GM19239 (cell line): ENCODE measurements at regions not wholly inside any gene's neighbourhood (a gene's known extent, or its start where the extent isn't known, plus 50 kb on each side); places are given as distances from the start of the nearest gene placed in this dataset.
"Not testable (repeated sequence)": the region's sequence is repeated elsewhere in the genome, so short reads cannot be mapped to it uniquely, and the experiment has no call there.

Experiments
- DNase-seq: peaks from one replicate; pipeline ENCODE4 v3.0.0; 2011; ENCODE audit warnings: low spot score; ENCODE audit not compliant: insufficient read length
- FAIRE-seq: peaks from 2 replicates; lab custom pipeline; 2011; peaks lifted over from hg19 to GRCh38; lab: Jason Lieb, UNC

DNA sequence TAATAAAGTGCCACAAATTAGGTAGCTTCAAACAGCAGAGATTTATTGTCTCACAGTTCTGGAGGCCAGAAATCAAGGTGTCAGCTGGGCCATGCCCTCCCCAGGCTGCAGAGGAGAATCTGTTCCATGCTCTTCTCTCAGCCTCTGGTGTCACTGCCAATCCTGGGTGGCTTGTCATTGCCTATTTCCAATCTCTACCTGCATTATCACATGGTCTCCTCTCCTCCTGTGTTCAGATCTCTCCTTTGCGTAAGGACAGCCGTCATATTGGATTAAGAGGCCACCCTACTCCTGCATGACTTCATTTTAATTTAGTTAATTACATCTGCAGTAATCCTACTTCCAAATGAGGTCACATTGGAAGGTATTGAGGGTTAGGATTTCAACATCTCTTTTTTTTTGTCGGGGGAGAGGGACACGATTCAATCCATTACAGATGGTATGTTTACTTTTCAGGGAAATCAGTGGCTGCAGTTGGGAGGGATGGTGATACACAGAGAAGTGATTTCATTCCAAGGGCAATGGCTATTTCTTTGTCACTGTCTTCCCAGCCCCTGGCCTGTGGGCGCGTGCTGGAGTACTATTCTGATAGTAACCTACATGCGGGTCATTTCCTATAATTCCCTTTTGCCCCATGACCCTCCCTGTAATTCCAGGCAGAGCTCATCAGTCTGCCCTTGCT, 169.4 kb downstream of the MINAR1 start:
- FAIRE-seq (no peak), DNase-seq (no peak)

DNA sequence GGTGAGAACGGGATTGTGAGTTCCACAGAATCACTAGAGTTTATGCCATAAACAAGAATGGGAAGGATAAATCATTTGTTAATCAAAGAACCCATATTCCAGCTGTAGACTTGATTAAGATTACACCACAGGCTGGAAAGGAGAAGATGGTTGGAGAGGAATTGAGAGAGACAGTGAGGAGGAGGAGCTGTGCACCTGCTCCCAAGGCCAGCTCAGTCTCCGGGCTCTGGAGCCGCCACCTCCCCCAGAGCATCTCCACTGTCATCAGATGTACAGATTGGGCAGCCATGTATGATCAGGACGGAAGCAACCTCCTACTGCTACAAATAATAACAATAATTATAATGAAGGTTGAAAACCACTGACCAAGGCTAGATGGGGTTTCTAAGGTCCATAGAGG, 170.0 kb downstream of the MINAR1 start:
- FAIRE-seq (no peak), DNase-seq (no peak)

DNA sequence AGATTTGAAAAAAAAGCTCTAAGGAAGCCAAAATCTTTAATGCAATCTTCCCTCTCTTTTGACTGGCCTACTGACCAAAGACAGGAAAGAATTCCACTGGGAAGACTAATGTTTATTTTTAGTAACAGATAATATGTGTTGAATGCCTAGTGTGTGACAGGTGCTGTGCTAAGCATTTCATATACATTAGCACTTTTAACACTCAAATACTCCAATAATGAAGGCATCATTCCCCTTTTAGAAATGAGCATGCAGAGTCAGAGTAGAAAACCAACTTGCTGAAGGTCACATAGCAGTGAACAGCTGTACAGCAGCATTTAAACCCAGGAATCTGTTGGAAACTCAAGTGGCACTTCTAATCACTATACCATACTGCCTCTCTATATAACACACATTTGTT, 170.6 kb downstream of the MINAR1 start:
- FAIRE-seq (no peak), DNase-seq (no peak)

DNA sequence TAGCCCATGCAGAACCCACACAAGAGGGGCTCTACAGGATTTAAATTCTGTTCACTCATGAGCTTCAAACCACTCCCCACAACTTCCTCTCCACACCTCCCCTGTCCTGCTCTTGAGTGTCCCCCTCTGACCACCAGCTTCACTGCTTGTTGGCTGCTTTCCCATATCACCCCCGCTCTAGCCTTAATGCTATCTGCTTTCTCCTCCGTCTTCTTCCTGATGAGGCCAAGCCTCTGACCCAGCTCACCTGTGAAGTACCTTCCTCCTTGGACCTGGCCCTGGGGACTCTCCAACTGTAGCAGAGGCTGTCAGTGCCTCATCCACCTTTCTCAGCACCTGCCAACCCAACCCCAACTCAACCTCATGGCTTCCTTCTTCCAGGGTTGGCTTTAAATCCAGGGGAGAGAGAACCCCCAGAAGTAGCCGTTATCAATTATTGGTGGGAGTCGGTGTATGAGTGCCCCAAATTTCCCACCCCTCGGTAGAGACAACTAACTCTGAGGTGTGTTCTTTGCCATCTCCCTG, 174.8 kb downstream of the MINAR1 start:
- DNase-seq (no peak), FAIRE-seq (no peak)

DNA sequence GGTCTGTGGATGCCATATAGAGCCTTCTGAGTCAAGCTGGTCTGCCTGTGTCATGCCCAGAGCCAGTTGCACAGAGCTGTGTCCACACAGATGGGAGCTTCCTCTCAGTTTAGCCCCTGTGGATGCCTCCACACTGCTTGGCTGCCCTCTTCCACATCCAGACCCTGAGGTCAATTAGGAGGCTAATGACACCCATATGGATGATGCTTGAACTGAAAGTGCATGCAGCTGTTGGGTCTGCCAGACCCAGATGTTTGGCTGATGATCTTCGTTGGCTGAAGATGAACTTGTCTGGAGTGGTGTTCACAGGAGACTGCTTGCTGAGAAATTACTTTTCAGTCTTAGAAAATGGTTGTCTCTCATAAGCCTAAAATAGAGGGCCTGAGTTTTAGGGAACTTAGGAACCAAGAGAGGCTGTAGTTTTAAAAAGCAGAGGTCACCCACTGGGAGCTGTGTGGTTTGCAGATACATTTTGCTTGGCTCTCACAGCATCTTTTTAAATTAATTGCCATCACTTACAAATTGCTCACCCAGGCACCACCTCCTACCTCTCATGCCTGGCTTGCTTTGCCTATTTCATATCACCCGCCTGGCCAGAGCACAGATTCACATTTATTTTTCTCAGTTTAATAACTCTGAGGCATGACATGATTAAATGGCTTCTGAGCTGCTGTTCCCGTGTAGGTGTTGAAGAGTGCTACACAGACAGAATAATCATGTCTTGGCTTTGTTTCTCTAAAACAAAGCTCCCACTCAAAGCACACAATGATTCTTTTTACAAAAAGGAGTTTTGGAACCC, 176.1 kb downstream of the MINAR1 start:
- DNase-seq (no peak), FAIRE-seq (no peak)

DNA sequence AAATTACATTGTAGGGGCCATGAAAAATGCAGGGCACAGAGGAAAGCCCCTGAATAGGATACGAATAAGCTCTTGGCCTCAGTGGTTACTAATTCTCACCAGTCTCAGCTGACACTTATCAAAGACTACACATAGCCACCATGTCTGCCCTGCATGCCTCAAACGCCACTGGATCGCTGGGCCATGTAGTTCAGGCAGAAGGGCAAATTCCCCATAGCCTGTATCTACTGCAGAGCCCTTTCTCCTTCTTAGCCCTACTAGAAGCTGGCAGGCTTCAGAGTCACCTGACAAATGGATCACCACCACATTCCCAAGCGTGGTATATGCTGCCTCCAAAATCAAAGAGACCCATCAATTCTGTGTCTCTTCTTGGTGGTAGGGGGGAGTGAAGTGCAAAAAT, 177.4 kb downstream of the MINAR1 start:
- FAIRE-seq (no peak), DNase-seq (no peak)

DNA sequence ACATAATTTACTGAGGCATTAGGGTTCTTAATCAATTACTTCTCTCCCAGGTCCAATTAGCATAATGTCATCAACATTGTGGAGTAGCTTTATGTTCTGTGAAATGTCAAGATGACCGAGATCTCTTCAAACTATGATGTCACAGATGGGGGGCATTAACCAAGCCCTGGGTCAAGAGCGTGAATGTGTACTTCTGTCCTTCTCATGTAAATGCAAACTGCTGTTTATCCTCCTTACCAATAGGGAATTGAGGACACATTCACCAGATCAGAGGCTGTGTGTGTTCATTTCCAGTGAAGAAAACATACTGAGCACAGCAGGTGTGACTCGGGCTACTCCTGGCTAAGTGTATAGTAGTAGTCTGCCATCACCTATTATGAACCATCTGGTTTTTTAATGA, 177.9 kb downstream of the MINAR1 start:
- DNase-seq (no peak), FAIRE-seq (no peak)

DNA sequence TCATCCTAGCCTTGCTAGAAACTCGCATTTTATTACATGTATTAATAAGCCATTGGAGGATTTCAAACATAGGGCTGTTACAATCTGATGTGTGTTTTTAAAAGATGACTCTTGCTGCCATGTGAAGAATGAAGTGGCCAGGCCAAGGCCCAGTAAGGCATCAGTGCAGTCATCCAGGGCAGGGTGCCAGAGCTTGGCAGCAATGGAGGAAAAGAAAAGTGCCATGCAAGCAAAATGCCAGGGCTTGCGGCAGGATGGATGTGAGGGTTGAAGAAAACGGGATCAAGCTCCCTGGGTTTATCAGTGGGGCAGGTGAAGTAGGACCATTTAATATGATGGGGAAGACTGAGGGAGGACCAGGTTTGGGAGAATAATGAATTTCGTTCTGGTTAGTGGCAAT, 183.6 kb downstream of the MINAR1 start:
- DNase-seq = no peak
- no peak for FAIRE-seq

DNA sequence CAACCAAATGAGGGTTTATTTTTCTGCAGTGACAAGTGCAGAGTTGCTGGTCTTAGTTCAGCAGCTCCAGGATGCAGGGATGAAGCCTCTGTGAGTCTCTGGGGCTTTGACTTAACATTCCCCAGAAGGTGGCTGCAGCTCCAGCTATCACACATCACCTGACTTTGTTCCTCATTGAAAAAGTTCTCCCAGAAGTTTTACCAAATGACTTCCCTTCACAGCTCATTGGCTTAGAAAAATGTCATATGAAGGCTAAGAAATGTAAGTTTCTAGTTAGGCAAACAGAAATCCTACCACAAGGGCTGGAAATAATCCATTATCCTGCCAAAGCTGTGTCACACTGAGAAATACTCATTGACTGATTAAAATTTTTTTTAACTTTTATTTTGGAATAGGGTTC, 184.9 kb downstream of the MINAR1 start:
- FAIRE-seq (no peak), DNase-seq (no peak)

DNA sequence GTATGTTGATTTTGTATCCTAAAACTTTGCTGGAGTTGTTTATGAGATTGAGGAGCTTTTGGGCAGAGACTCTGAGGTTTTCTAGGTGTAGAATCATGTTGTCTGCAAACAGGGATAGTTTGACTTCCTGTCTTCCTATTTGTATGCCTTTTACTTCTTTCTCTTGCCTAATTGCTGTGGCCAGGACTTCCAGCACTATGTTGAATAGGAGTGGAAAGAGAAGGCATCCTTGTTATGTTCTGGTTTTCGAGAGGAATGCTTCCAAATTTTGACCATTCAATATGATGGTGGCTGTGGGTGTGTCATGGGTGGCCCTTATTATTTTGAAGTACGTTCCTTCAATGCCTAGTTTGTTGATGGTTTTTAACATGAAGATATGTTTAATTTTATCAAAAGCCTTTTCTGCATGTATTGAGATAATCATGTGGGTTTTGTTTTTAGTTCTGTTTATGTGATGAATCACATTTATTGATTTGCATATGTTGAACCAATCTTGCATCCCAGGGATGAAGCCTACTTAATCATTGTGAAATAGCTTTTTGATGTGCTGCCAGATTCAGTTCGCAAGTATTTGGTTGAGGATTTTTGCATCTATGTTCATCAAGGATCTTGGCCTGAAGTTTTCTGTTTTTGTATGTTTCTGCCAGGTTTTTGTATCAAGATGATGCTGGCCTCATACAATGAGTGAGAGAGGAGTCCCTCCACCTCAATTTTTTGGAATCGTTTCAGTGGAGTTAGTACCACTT, 188.1 kb downstream of the MINAR1 start:
- FAIRE-seq (no peak), DNase-seq (no peak)

DNA sequence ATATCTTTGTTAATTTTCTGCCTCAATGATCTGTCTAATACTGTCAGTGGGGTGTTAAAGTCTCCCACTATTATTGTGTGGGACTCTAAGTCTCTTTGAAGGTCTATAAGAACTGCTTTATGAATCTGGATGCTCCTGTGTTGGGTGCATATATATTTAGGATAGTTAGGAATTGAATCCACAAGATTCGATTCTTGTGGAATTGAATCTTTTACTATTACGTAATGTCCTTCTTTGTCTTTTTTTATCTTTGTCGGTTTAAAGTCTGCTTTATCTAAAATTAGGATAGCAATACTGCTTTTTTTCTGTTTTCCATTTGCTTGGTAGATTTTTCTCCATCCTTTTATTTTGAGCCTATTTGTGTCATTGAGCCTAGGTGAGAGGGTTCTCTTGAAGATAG, 189.7 kb downstream of the MINAR1 start:
- DNase-seq, FAIRE-seq: not testable (repeated sequence)

DNA sequence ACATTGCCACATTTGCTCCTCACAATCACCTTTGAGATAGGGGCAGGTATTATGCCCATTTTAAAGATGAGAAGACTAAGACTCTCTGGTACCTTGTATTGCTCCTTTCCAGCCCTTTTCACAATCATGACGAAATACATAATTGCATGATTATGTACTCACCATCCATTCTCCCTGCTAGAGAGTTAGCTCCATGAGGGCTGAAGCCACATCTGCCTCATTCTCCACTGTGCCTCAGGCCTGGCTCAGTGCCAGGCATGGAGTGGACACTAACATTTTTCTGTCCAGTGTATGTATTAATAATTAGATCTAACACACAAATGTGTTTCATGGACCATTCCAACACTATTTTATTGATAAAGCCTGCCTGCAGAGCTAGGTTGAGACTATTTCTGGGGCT, 191.4 kb downstream of the MINAR1 start:
- no peak for DNase-seq
- no peak for FAIRE-seq

DNA sequence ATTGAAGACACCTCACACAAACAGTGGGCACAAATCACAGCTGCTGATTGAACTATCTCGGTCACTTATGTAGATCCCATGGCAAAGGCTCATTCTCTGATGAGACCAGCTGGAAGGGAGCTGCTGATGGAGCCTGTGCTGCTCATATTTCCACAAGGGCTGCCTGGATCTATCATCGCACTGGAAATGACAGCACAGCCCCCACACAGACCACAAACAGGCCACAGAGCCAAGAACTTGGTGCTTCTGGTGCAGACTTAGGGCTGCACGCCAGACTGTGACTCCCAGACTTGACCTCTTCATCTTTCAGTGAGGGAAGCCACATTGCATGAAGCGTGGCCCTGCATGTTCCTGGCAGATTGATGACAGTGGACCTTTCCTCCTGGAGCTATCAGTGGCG, 197.6 kb downstream of the MINAR1 start:
- FAIRE-seq = no peak
- no peak for DNase-seq

DNA sequence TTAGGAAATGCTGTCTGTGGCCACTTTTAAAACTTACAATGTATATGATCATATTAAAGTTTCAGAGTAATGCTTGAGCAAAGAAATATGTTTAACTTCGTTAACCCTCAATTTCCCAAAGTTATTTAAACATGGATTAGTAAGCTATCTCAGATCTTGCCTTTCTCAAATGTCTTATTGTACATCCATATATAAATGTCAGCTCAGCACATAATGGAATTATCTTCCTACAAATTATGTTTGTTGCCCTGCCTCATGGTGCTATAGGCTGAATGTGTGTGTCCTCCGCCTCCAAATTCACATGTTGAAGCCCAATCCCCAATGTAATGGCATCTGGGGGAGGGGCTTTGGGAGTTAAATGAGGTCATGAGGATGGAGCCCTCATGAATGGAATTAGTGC, 200.3 kb downstream of the MINAR1 start:
- DNase-seq (no peak), FAIRE-seq (no peak)

DNA sequence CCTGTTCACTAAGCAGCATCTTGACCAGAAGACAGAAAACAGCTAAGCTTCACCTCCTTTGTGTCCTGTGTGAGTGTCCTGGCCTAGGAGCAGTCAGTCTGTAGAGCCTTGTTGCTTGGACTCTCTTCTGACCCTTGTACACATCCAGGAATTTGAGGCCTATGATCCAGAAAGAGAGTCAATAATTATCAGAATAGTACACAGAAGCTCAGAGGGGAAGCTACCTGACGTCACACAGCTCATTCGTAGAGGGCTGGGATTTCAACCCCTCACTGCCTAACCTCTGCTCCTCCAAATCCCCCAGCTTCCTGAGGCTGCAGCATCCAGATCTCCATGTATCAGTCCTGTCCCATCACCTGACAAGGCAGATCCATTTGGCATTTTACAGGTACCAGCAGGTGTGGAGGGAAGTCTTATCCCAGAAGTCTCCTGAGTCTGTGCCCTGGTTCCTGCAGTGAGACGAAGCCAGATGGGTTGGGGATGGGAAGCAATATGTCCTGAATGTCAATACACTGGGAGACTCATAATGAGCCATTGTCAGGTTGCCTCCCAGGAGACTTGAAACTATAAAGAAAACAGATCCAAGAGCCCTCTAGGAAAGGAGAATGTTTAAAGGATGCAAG, 203.1 kb downstream of the MINAR1 start:
- DNase-seq (no peak), FAIRE-seq (no peak)

DNA sequence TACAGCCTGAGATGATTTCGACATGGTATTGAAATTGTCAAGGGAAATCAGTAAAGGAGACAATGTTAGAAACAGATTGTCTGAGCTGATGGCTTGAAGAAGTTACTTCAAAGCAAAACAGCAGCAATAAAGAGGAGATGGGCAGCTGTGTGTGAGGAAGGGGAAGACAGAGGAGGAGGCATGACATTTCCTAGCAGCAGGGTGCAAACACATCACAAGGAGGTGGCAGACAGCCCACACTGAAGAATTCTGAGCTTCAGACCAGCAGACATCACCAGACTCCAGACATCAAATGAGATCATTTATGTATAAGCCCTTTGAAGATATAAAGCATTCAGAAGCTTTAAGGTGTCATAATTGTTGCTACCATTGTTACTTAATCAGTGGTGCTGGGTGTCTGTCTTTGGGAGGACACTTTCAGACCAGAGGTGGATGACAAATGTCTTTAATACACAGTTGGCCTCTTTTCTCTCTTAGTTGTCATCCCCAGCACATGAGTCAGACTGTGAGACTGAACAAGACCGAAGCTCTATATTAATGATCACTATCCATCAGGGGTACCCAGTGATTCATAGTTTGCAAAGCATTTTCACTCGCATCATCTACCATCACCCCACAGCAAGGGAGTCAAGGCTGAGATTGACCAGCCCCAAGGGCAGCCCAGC, 203.9 kb downstream of the MINAR1 start:
- DNase-seq (no peak), FAIRE-seq (no peak)

DNA sequence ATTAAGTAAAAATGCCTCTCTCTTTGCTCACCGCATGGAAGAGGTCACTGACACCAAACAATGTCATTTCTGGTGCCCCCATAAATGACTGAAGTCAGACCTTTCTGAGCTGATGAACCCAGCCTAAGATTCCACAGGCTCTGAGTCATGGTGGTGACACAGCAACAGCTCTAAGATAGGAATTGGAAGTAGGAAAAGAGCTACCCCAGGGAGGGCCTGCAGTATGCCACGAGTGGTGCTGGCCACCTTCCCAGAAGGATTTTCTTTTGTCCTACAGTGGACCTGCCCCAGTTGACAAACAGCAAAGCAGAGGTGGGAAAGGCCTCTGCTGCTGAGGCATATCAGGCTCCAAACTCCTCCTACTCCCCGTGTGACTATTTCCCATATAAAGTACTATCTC, 208.1 kb downstream of the MINAR1 start:
- no peak for FAIRE-seq
- no peak for DNase-seq

DNA sequence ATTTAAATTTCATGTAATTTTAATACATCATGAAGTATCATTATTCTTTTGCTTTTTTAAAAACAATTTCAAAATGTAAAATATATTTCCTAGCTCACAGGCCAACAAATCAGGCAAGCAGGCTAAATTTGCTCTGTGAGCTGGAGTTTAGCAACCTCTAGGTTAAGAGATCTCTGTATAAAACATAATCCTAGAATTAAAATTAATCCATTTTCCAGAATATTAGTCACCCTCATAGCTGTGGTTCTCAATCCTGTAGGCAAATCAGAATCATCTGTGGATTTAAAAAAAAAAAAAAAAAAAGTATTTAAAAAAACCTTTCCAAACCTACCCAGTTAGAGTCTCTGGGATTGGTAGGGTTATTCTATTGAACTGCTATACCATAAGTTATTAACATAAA, 209.7 kb downstream of the MINAR1 start:
- DNase-seq (no peak), FAIRE-seq (no peak)

DNA sequence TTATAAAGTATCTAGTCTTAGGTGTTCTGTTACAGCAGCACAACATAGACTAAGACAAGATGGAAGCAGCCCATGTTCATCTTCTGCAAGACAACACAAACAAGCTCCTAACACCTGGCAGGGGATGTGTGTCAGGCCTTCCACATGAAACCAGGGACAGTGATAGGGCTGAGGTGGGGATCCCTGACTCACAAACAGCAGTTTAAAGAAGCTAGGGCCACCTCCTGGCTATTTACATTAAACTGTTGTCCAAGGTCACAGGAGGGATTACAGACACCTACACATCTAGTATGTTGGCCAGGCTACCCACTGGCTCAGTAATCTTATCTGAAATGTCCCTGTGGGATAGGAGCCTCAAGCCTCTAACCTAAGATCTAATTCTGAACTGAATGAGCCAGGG, 211.3 kb downstream of the MINAR1 start:
- DNase-seq = no peak
- no peak for FAIRE-seq

DNA sequence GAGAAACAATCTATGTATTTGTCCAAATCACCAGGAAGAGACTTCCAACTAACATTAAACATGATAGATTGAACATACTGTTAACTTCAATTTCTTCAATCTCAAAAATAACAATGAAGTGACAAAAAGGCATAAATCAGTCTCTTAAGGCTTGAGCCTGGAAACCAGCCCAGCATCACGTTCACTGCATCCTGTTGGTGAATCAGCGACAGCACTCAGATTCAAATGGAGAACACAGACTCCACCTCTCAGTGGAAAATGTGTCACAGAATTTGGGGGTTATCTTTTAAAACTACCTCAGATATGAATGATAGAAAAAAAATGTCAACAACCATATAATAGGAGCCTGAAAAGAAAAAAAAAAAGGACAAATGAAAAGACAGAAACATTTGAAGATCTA, 212.0 kb downstream of the MINAR1 start:
- FAIRE-seq = no peak
- DNase-seq = no peak
